H9 (cell line): ENCODE measurements at regions not wholly inside any gene's neighbourhood (a gene's known extent, or its start where the extent isn't known, plus 50 kb on each side); places are given as distances from the start of the nearest gene placed in this dataset.

ENCODE experiments used
- DNase-seq: peaks from one replicate; pipeline ENCODE4 v3.0.0-alpha.2; 2017
- H2AFZ ChIP-seq: one replicate; pipeline ENCODE4 v1.6.1; 2013; ENCODE audit warnings: mild to moderate bottlenecking, low read length, control low read depth, moderate library complexity
- H2AK5ac ChIP-seq: 2 replicates; pipeline ENCODE4 v1.6.1; 2013; ENCODE audit warnings: low read length, control low read depth, mixed read lengths; ENCODE audit not compliant: insufficient read length
- H2BK120ac ChIP-seq: one replicate; pipeline ENCODE4 v1.6.1; 2013; ENCODE audit warnings: low read depth, mild to moderate bottlenecking, low read length, control low read depth, inconsistent platforms; ENCODE audit not compliant: poor library complexity, severe bottlenecking
- H2BK12ac ChIP-seq: 2 replicates; pipeline ENCODE4 v1.6.1; 2013; ENCODE audit warnings: low read length, control low read depth, mixed read lengths, low read depth; ENCODE audit not compliant: insufficient read length
- H2BK15ac ChIP-seq: 2 replicates; pipeline ENCODE4 v1.6.1; 2013; ENCODE audit warnings: low read depth, low read length, control low read depth
- H2BK20ac ChIP-seq: one replicate; pipeline ENCODE4 v1.6.1; 2013; ENCODE audit warnings: low read depth, mild to moderate bottlenecking, low read length, control low read depth, inconsistent platforms; ENCODE audit not compliant: poor library complexity, severe bottlenecking
- H2BK5ac ChIP-seq: 2 replicates; pipeline ENCODE4 v1.6.1; 2013; ENCODE audit warnings: low read length, control low read depth, mixed read lengths; ENCODE audit not compliant: insufficient read length
- H3K14ac ChIP-seq: 2 replicates; pipeline ENCODE4 v1.6.1; 2013; ENCODE audit warnings: low read length, control low read depth; ENCODE audit not compliant: insufficient read depth
- H3K18ac ChIP-seq: 2 replicates; pipeline ENCODE4 v1.6.1; 2013; ENCODE audit warnings: low read depth, mild to moderate bottlenecking, mixed read lengths, low read length, control low read depth; ENCODE audit not compliant: insufficient read length
- H3K23ac ChIP-seq: 2 replicates; pipeline ENCODE4 v1.6.1; 2013; ENCODE audit warnings: low read length, control low read depth, mixed read lengths, low read depth; ENCODE audit not compliant: insufficient read length
- H3K23me2 ChIP-seq: 2 replicates; pipeline ENCODE4 v1.6.1; 2013; ENCODE audit warnings: low read depth, mild to moderate bottlenecking, mixed read lengths, low read length, control low read depth; ENCODE audit not compliant: insufficient read length, poor library complexity, severe bottlenecking
- H3K27ac ChIP-seq: 2 replicates; pipeline ENCODE4 v1.5.1; 2013; ENCODE audit warnings: low read length, control low read depth, mixed read lengths, low read depth; ENCODE audit not compliant: insufficient read length
- H3K27me3 ChIP-seq: 2 replicates; pipeline ENCODE4 v1.6.1; 2013; ENCODE audit warnings: low read length, control low read depth, inconsistent platforms; ENCODE audit not compliant: insufficient read depth
- H3K4ac ChIP-seq: 2 replicates; pipeline ENCODE4 v1.6.1; 2013; ENCODE audit warnings: low read depth, mild to moderate bottlenecking, control low read depth, inconsistent platforms, low read length, moderate library complexity
- H3K4me1 ChIP-seq: 2 replicates; pipeline ENCODE4 v1.6.1; 2013; ENCODE audit warnings: low read length, control low read depth, inconsistent platforms; ENCODE audit not compliant: insufficient read depth
- H3K4me2 ChIP-seq: 2 replicates; pipeline ENCODE4 v1.6.1; 2013; ENCODE audit warnings: low read length, control low read depth, mixed read lengths; ENCODE audit not compliant: insufficient read length, insufficient read depth
- H3K56ac ChIP-seq: 2 replicates; pipeline ENCODE4 v1.6.1; 2013; ENCODE audit warnings: low read depth, mild to moderate bottlenecking, mixed read lengths, low read length, control low read depth; ENCODE audit not compliant: insufficient read length
- H3K79me1 ChIP-seq: 2 replicates; pipeline ENCODE4 v1.6.1; 2013; ENCODE audit warnings: low read depth, mild to moderate bottlenecking, moderate library complexity, low read length, control low read depth, inconsistent platforms; ENCODE audit not compliant: insufficient read depth, poor library complexity, severe bottlenecking
- H3K79me2 ChIP-seq: 2 replicates; pipeline ENCODE4 v1.6.1; 2013; ENCODE audit warnings: low read length, control low read depth, inconsistent platforms; ENCODE audit not compliant: insufficient read depth
- H3K9ac ChIP-seq: 2 replicates; pipeline ENCODE4 v1.6.1; 2013; ENCODE audit warnings: low read length, control low read depth, mixed read lengths; ENCODE audit not compliant: insufficient read length; ENCODE audit errors: extremely low read depth
- H3K9me3 ChIP-seq: one replicate; pipeline ENCODE4 v1.6.1; 2013; ENCODE audit warnings: low read depth, low read length, inconsistent platforms; ENCODE audit not compliant: control insufficient read depth
- H3T11ph ChIP-seq: one replicate; pipeline ENCODE4 v1.6.1; 2013; ENCODE audit warnings: mild to moderate bottlenecking, low read length, control low read depth, inconsistent platforms
- H4K20me1 ChIP-seq: one replicate; pipeline ENCODE4 v1.6.1; 2013; ENCODE audit not compliant: control insufficient read depth, insufficient read length, insufficient read depth
- H4K5ac ChIP-seq: 2 replicates; pipeline ENCODE4 v1.6.1; 2013; ENCODE audit warnings: low read depth, mild to moderate bottlenecking, mixed read lengths, low read length, control low read depth; ENCODE audit not compliant: insufficient read length
- H4K8ac ChIP-seq: replicated peaks from 2 replicates; pipeline ENCODE4 v1.6.1; 2013; ENCODE audit warnings: low read length, control low read depth, mixed read lengths, low read depth; ENCODE audit not compliant: insufficient read length
- H4K91ac ChIP-seq: 2 replicates; pipeline ENCODE4 v1.6.1; 2013; ENCODE audit warnings: low read depth, mild to moderate bottlenecking, moderate library complexity, mixed read lengths, low read length, control low read depth; ENCODE audit not compliant: insufficient read length
- H3K27ac Mint-ChIP-seq, 3 experiments: 2 replicates in 2 of 3; 3 replicates in 1 of 3; pipeline ENCODE4 v1.8.0; 2020 to 2021; ENCODE audit warnings: mixed read lengths in 3 of 3, mild to moderate bottlenecking in 1 of 3, moderate library complexity in 1 of 3
- H3K27me3 Mint-ChIP-seq: 2 replicates; pipeline ENCODE4 v1.8.0; 2021; ENCODE audit warnings: low read depth, mild to moderate bottlenecking, moderate library complexity, mixed read lengths
- H3K36me3 Mint-ChIP-seq, 3 experiments: 2 replicates in 2 of 3; 3 replicates in 1 of 3; pipeline ENCODE4 v1.8.0; 2020 to 2021; ENCODE audit warnings: low read depth in 3 of 3, mixed read lengths in 3 of 3; ENCODE audit not compliant: insufficient read depth in 1 of 3
- H3K4me1 Mint-ChIP-seq, 2 experiments: 2 replicates each; pipeline ENCODE4 v1.8.0; 2020; ENCODE audit warnings: mixed read lengths in 2 of 2
- H3K4me3 Mint-ChIP-seq, 2 experiments: 2 replicates in 1 of 2; 3 replicates in 1 of 2; pipeline ENCODE4 v1.8.0; 2020 to 2021; ENCODE audit warnings: mild to moderate bottlenecking in 2 of 2, mixed read lengths in 2 of 2, moderate library complexity in 1 of 2
- H3K9me3 Mint-ChIP-seq, 2 experiments: 2 replicates in 1 of 2; 3 replicates in 1 of 2; pipeline ENCODE4 v1.8.0; 2020; ENCODE audit warnings: mild to moderate bottlenecking in 2 of 2, mixed read lengths in 2 of 2, moderate library complexity in 1 of 2
- WGBS: extraction: QIAGEN DNeasy Blood & Tissue Kit; methylation state at CpG from one replicate; pipeline ENCODE4 v1.1.7; 2013; ENCODE audit warnings: missing lambda C conversion rate, low lambda C conversion rate, mixed read lengths; ENCODE audit not compliant: insufficient read length; ENCODE audit errors: extremely low coverage; 5-methylcytosine and 5-hydroxymethylcytosine counted together
- TF ChIP-seq, protein P1 (sequence below): fragments of 200-600 bp; sonication (generic); conservative IDR thresholded peaks from 3 replicates; pipeline ENCODE4 v1.8.0; 2021; ENCODE audit warnings: antibody characterized with exemption, mild to moderate bottlenecking

DNA sequence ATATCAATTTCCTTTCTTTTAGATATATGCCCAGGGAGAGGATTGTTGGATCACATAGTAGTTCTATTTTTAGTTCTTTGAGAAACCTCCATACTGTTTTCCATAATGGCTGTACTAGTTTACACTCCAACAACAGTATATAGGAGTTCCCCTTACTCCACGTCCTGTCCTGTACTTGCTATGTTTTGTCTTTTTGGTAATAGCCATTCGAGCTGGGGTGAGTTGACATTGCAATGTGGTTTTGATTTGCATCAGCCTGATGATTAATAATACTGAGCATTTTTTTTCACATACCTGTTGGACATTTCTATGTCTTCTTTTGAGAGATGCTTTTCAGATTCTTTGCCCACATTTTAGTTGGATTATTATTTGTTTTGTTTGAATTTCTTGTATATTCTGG, 445.9 kb downstream of the NTRK2 start:
- Histone ChIP-seq H3K9ac (no peak overlapping the region), H4K20me1 (no peaks in the 10 kb centered on the region), H3K9me3 (no peaks in the 10 kb centered on the region), H3K4me1 (no peaks in the 10 kb centered on the region), H3K18ac (no peak overlapping the region), H4K5ac (no peak overlapping the region), H4K8ac (no peak overlapping the region), H3K27ac (no peak overlapping the region), H2AK5ac (no peak overlapping the region), H3K56ac (no peak overlapping the region), H3T11ph (no peak overlapping the region), H2AFZ (no peak overlapping the region), H2BK15ac (no peak overlapping the region), H2BK120ac (no peak overlapping the region), H2BK20ac (no peak overlapping the region), H3K14ac (no peak overlapping the region), H4K91ac (no peak overlapping the region), H3K4me2 (no peak overlapping the region), H3K23me2 (no peaks in the 10 kb centered on the region), H3K23ac (no peak overlapping the region), H3K79me2 (no peaks in the 10 kb centered on the region), H3K79me1 (no peaks in the 10 kb centered on the region), H2BK12ac (no peak overlapping the region), H3K27me3 (no peaks in the 10 kb centered on the region), H3K4ac (no peak overlapping the region), H2BK5ac (no peak overlapping the region)
- Mint-ChIP-seq H3K27me3 (no peaks in the 10 kb centered on the region), H3K4me3 (no peak overlapping the region), H3K27ac (no peak overlapping the region), H3K9me3 (no peaks in the 10 kb centered on the region), H3K4me1 (peaks cover 0 to 2% of the 10 kb centered on the region in 2 experiments; a peak in 1 of 4 replicates), H3K36me3 (no peaks in the 10 kb centered on the region)
- WGBS = no CpG with 5 or more reads among the region's 2 CpGs
- DNase-seq = no peak
- TF ChIP-seq, protein P1, sequence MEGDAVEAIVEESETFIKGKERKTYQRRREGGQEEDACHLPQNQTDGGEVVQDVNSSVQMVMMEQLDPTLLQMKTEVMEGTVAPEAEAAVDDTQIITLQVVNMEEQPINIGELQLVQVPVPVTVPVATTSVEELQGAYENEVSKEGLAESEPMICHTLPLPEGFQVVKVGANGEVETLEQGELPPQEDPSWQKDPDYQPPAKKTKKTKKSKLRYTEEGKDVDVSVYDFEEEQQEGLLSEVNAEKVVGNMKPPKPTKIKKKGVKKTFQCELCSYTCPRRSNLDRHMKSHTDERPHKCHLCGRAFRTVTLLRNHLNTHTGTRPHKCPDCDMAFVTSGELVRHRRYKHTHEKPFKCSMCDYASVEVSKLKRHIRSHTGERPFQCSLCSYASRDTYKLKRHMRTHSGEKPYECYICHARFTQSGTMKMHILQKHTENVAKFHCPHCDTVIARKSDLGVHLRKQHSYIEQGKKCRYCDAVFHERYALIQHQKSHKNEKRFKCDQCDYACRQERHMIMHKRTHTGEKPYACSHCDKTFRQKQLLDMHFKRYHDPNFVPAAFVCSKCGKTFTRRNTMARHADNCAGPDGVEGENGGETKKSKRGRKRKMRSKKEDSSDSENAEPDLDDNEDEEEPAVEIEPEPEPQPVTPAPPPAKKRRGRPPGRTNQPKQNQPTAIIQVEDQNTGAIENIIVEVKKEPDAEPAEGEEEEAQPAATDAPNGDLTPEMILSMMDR = no peak
